Cardiac fibroblast (primary cell): ENCODE measurements at regions not wholly inside any gene's neighbourhood (a gene's known extent, or its start where the extent isn't known, plus 50 kb on each side); places are given as distances from the start of the nearest gene placed in this dataset.

Experiments
- DNase-seq, 2 donors: peaks; one replicate each; pipeline versions ENCODE4 v3.0.0 to v3.0.0-alpha.2; 2010; ENCODE audit warnings: low read depth in 2 of 2
- H3K4me3 ChIP-seq, 2 donors: replicated peaks in 1 of 2; 1 replicate in 1 of 2; 2 replicates in 1 of 2; pipeline ENCODE4 v1.5.1; 2011; ENCODE audit warnings: low read depth in 2 of 2, low read length in 2 of 2, mild to moderate bottlenecking in 2 of 2, moderate library complexity in 1 of 2
- TF ChIP-seq, protein P1 (sequence below): IDR thresholded peaks from one replicate; pipeline ENCODE4 v1.5.1; 2011; ENCODE audit warnings: low read depth, mild to moderate bottlenecking, low read length, inconsistent platforms

DNA sequence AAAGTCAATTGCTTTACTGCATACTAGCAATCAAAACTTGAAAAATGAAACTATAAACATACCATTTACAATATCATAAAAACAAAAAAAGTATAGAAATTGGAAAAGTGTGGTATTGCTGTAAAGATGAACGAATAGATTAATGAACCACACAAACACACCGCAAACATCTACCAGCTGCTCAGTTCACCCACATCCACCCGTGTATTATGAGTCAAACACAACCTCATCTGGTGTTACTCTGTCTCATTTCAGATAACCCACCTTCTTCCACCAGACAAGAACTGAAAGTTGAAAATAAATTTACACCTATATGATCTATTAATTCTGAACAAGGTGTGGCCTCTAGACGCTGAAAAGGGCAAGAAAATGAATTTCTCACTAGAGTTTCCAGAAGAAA, 53.3 kb downstream of the BLID start:
- DNase-seq = no peak
- H3K4me3 ChIP-seq = no peak overlapping the region
- TF ChIP-seq, protein P1, sequence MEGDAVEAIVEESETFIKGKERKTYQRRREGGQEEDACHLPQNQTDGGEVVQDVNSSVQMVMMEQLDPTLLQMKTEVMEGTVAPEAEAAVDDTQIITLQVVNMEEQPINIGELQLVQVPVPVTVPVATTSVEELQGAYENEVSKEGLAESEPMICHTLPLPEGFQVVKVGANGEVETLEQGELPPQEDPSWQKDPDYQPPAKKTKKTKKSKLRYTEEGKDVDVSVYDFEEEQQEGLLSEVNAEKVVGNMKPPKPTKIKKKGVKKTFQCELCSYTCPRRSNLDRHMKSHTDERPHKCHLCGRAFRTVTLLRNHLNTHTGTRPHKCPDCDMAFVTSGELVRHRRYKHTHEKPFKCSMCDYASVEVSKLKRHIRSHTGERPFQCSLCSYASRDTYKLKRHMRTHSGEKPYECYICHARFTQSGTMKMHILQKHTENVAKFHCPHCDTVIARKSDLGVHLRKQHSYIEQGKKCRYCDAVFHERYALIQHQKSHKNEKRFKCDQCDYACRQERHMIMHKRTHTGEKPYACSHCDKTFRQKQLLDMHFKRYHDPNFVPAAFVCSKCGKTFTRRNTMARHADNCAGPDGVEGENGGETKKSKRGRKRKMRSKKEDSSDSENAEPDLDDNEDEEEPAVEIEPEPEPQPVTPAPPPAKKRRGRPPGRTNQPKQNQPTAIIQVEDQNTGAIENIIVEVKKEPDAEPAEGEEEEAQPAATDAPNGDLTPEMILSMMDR = no peak

DNA sequence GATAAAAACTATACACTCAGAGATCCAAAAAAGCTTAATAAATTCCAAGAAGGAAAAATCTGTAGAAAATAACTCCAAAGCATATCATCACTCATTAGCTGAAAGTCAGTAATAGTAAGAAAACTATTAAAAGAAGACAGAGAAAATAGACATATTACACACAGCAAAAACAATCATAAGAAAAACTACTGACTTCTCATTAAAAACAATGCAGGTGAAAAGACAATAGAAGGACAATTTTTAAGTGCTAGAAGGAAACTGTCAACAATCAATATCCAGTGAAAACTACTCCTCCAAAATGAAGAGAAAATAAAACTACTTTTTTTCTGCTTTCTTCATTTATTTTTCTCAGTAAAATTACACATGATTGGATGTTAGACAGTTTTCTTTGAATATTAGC, 56.5 kb downstream of the BLID start:
- TF ChIP-seq, protein P1 = no peak
- no peak overlapping the region for H3K4me3 ChIP-seq
- DNase-seq = no peak

DNA sequence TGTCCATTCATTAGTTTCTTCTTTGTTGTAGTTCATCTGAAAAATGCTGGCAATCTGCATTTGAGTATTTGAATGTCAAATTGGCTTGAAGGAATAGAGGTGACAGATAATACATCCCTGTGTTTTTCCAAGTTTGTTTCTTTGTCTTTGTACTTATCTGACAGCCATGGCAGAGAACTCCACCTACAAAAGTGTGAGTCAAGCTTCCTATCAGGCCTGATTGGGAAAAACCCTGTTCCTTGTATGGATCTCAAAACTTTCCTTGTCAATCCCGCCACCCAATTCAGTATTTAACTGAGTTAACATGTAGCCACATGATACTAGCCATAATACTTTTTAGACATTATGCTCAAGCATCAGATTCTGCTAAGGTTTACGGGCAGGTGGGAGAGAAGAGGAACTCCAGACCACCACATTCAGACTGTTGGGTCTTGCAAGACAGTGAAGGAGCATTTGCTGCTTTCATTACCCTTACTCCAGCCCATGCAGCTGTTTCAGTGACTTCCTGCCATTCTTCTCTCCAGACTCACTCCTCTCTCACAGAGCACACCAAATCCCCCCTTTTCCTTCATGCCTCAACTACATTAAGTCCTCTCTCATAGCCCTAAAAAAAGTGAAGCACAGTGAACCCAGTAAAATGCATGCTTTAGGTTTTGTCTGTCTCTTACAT, 65.9 kb downstream of the BLID start:
- DNase-seq = no peak
- TF ChIP-seq, protein P1 = no peak
- H3K4me3 ChIP-seq = no peak overlapping the region

DNA sequence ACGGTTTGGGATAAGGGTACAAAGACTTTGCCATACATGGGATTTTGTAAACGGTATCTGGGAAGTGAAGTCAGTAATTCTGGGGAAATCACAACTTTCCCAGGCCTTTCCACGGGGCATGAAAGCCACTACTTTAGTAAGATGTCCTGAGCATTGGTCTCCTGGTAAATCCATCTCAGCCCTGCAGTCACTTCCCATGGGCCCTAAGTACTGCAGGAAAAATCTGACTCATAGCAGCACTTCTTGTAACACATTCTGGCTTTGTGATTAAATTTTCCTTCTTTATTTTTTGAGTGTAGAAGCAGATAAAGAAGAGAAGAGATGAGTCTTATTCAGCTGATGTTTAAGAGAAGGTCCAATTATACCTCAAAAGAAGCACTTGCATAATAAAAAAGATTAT, 67.6 kb downstream of the BLID start:
- TF ChIP-seq, protein P1 = no peak
- DNase-seq = peak in 1 of 2 donors; percentile 43

DNA sequence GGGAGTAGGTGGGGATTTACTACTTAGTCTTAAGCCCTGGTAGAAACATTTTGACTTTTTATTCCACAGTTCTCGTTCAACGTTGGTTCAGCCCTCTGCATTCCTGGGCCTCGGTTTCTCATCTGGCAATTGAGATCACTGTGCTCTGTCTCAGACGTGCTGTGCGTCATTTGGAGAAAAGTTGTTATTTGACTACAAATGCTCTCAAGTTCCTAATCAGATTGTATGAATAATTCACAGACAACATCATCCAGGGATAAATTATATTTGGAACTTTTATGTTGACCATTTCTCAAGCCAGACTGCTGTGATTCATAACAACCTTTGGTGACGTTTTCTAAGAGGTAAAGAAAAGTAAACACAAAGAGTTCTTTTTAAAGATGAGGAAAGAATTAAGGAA, 69.2 kb downstream of the BLID start:
- TF ChIP-seq, protein P1 = no peak
- DNase-seq = peak; percentile 78 to 91

More for the DNA sequence above, 67.6 kb downstream of the BLID start:
- no peak overlapping the region for H3K4me3 ChIP-seq

DNA sequence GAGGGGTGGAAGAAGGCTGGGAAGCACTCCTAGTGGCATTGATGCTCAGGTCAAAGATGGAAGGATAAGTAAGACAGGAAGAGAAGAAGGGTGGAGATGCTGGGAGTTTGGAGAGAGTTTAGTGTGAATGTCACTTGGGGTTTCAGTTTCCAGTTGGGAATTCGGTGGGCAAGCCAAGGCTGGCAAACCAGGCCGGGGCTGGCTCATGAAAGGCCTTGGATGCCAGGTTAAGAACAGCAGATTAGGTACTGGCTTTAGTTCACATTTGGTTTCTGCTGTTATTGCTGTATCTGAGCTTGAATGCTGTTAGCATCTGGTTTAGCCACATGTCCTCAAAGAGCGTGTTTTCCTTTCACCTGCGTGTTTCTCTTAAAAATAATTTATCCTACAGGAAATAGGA, 69.6 kb downstream of the BLID start:
- TF ChIP-seq, protein P1 = no peak
- DNase-seq = no peak
- H3K4me3 ChIP-seq = no peak overlapping the region

More for the DNA sequence above, 69.2 kb downstream of the BLID start:
- H3K4me3 ChIP-seq = no peak overlapping the region

DNA sequence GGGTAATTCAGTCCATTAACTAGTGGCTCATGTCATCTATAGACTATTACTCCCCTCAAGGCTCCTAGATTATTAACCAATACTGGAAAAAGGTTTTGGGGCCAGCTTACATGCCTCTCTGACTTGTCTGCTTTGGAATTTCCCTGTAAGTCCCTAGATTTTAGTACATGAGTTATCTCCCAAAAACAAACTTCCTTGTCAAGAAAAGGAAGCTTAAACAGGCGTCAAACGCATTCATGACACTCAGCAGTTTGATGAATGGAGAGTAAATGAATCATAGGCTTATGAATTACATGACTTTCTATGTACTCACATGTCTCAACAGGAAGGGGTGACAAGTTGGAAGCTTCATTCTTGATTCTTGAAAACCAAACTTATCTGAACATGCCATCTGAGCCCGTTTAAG, 70.8 kb downstream of the BLID start:
- peak; percentile 85 to 94 for DNase-seq
- TF ChIP-seq, protein P1 = no peak
- H3K4me3 ChIP-seq = no peak overlapping the region
